WERI-Rb-1 (cell line): ENCODE measurements at regions not wholly inside any gene's neighbourhood (a gene's known extent, or its start where the extent isn't known, plus 50 kb on each side); places are given as distances from the start of the nearest gene placed in this dataset.

ENCODE experiments used
- DNase-seq: peaks from one replicate; pipeline ENCODE4 v3.0.0-alpha.2; 2020
- H3K27ac ChIP-seq: fragments of 250-450 bp; sonication (Bioruptor Pico); 2 replicates; pipeline ENCODE4 v1.5.1; 2020; ENCODE audit warnings: mild to moderate bottlenecking, moderate library complexity
- H3K27me3 ChIP-seq: fragments of 250-450 bp; sonication (Bioruptor Pico); 2 replicates; pipeline ENCODE4 v1.5.1; 2021; ENCODE audit warnings: mild to moderate bottlenecking, low read depth, moderate library complexity; ENCODE audit not compliant: insufficient read depth, severe bottlenecking
- H3K36me3 ChIP-seq: fragments of 250-450 bp; sonication (Bioruptor Pico); 2 replicates; pipeline ENCODE4 v1.5.1; 2020; ENCODE audit warnings: mild to moderate bottlenecking, moderate library complexity
- H3K4me3 ChIP-seq: 2 replicates; pipeline ENCODE4 v1.5.1; 2011; ENCODE audit warnings: low read depth, mild to moderate bottlenecking, control low read depth, low read length
- H3K9me3 ChIP-seq: fragments of 250-450 bp; sonication (Bioruptor Pico); 2 replicates; pipeline ENCODE4 v1.5.1; 2021; ENCODE audit warnings: mild to moderate bottlenecking, moderate library complexity; ENCODE audit not compliant: severe bottlenecking
- CTCF ChIP-seq: IDR thresholded peaks from 2 replicates; pipeline ENCODE4 v1.5.1; 2011; ENCODE audit warnings: low read depth, mild to moderate bottlenecking, control low read depth, inconsistent platforms, low read length

- Histone ChIP-seq H3K4me3 (no peak overlapping the region), H3K36me3 (no peaks in the 10 kb centered on the region), H3K27me3 (no peaks in the 10 kb centered on the region), H3K27ac (no peak overlapping the region), H3K9me3 (no peaks in the 10 kb centered on the region)
- no peak for DNase-seq
- no peak for TF ChIP-seq CTCF
Measured at GRCh38 chr5:159400476-159400875, 70.2 kb upstream of the IL12B start.

GRCh38 chr5:159402311-159402710, 72.0 kb upstream of the IL12B start:
- DNase-seq = no peak
- H3K27ac ChIP-seq = no peak overlapping the region
- no peak overlapping the region for H3K4me3 ChIP-seq
- no peaks in the 10 kb centered on the region for H3K9me3 ChIP-seq
- no peak for TF ChIP-seq CTCF
- no peaks in the 10 kb centered on the region for H3K27me3 ChIP-seq
- no peaks in the 10 kb centered on the region for H3K36me3 ChIP-seq

DNA sequence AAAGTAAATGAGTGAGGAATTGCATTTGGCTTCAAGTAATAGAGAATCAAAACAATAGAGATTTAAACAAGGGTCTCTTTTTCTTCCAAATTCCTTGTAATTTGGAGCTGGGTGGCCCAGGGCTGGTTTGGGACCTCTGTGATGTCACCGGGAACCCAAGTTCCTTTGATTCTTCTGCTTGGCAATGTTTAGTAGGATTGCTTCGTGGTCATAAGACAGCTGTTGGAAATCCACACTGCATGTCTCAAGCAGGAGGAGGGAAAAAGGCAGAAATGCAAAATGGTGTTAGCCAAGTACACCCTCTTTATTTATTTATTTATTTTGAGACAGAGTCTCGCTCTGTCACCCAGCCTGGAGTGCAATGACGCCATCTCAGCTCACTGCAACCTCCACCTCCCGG, 72.6 kb upstream of the IL12B start:
- Histone ChIP-seq H3K27ac (no peak overlapping the region), H3K4me3 (no peak overlapping the region), H3K9me3 (no peaks in the 10 kb centered on the region), H3K36me3 (no peaks in the 10 kb centered on the region), H3K27me3 (no peaks in the 10 kb centered on the region)
- DNase-seq = no peak
- TF ChIP-seq CTCF = no peak

DNA sequence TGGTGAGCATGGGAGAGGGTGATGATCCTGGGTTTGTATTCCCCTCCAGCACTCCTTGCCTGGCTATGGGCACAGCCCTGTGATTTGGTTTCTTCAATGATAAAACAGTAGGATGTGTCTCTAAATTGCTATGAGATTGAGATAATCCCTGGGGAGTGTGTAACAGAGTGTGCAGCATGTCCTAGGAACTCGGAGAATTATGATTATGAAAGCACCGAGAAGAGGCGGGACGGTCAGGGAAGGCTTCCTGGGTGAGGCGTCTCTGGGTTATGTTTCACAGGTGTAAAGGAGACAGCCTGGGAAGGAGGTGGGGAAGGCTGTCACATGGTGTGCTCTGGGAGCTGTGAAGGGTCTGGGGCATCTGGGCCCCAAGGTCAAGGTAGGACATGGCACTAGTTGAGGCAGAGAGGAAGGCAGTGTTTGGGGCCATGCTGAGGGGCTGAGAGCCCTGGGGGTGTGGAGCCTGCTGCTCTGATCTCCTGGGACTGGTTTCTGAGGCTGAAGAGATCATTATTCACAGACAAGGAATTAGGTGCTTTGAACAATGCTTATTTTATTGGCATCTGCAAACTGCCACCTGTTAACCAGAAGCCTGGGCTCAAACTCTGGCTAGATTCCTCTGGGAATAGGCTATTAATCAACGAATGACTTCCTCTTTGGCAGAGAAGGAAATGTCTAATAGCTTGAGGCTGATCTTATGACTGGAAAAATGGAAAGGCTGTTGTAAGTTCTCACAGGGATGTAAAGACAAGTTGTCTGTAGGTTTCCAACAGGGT, 73.8 kb upstream of the IL12B start:
- Histone ChIP-seq H3K27ac (no peak overlapping the region), H3K9me3 (no peaks in the 10 kb centered on the region), H3K27me3 (no peaks in the 10 kb centered on the region), H3K4me3 (no peak overlapping the region), H3K36me3 (no peaks in the 10 kb centered on the region)
- TF ChIP-seq CTCF = no peak
- no peak for DNase-seq

GRCh38 chr5:159405611-159406031, 75.3 kb upstream of the IL12B start:
- no peak overlapping the region for H3K27ac ChIP-seq
- H3K27me3 ChIP-seq = peaks cover 3% of the 10 kb centered on the region
- TF ChIP-seq CTCF = no peak
- no peaks in the 10 kb centered on the region for H3K9me3 ChIP-seq
- no peak overlapping the region for H3K4me3 ChIP-seq
- H3K36me3 ChIP-seq = no peaks in the 10 kb centered on the region
- DNase-seq = no peak

GRCh38 chr5:159406571-159406970, 76.3 kb upstream of the IL12B start:
- Histone ChIP-seq H3K27me3 (peaks cover 3% of the 10 kb centered on the region), H3K27ac (no peak overlapping the region), H3K4me3 (no peak overlapping the region), H3K36me3 (no peaks in the 10 kb centered on the region), H3K9me3 (no peaks in the 10 kb centered on the region)
- DNase-seq = no peak
- TF ChIP-seq CTCF = no peak
